GM12878 (cell line): ENCODE measurements at regions not wholly inside any gene's neighbourhood (a gene's known extent, or its start where the extent isn't known, plus 50 kb on each side); places are given as distances from the start of the nearest gene placed in this dataset.

Experiments used
- ATAC-seq: fragments of 200-7000 bp; cut with Tn5 transposase; 3 replicates; pipeline ENCODE4 v1.9.1; 2020; ENCODE audit warnings: mild to moderate bottlenecking, moderate library complexity
- BruUV-seq: library from RNA; stranded (reverse); fragments of 400-500 nt; replicated peaks from 2 replicates; lab custom pipeline; 2021; lab: Mats Ljungman, UMichigan
- CTCF ChIA-PET: fragments of 300-600 bp; sonication (Branson Sonifier 250); formaldehyde crosslinking; extraction: SDS; loops from one replicate; lab custom pipeline; 2021; ENCODE audit warnings: inconsistent platforms; lab: Yijun Ruan, JAX
- POLR2A ChIA-PET: fragments of 350-600 bp; formaldehyde crosslinking; extraction: SDS; loops from one replicate; lab custom pipeline; 2021; ENCODE audit warnings: inconsistent platforms; lab: Charles Lee
- RAD21 ChIA-PET: fragments of 300-600 bp; sonication (Branson Sonifier 250); formaldehyde crosslinking; loops from one replicate; lab custom pipeline; 2023; ENCODE audit warnings: antibody characterized with exemption; ENCODE audit not compliant: unreplicated experiment; lab: Charles Lee
- SMC1A ChIA-PET: fragments of 300-600 bp; sonication (Branson Sonifier 250); formaldehyde crosslinking; loops from one replicate; lab custom pipeline; 2023; ENCODE audit not compliant: unreplicated experiment, uncharacterized antibody; lab: Charles Lee
- DNase-seq: peaks from one replicate; pipeline ENCODE4 v3.0.0-alpha.2; 2011; ENCODE audit warnings: low read depth, low spot score
- FAIRE-seq: peaks from 3 replicates; lab custom pipeline; 2011; peaks lifted over from hg19 to GRCh38; lab: Jason Lieb, UNC
- H2AFZ ChIP-seq: 2 replicates; pipeline ENCODE4 v1.6.0; 2011; ENCODE audit warnings: low read depth, low read length, control low read depth; ENCODE audit not compliant: control insufficient read depth
- H3K27ac ChIP-seq: 2 replicates; pipeline ENCODE4 v1.5.1; 2011; ENCODE audit warnings: control low read depth; ENCODE audit not compliant: control insufficient read depth, insufficient read depth
- H3K27me3 ChIP-seq, 2 experiments: replicated peaks in 1 of 2; 2 replicates each; pipeline versions ENCODE4 v1.6.0 to v1.6.1; 2011; ENCODE audit warnings: low read length in 1 of 2; ENCODE audit not compliant: control insufficient read depth in 2 of 2, insufficient read depth in 2 of 2
- H3K36me3 ChIP-seq, 2 experiments: 2 replicates each; pipeline ENCODE4 v1.5.1; 2011; ENCODE audit warnings: low read length in 1 of 2; ENCODE audit not compliant: control insufficient read depth in 2 of 2, insufficient read depth in 2 of 2
- H3K4me1 ChIP-seq: 2 replicates; pipeline ENCODE4 v1.6.1; 2011; ENCODE audit warnings: mild to moderate bottlenecking, low read length, moderate library complexity, mixed read lengths; ENCODE audit not compliant: control insufficient read depth, insufficient read depth
- H3K4me2 ChIP-seq: 2 replicates; pipeline ENCODE4 v1.6.0; 2011; ENCODE audit warnings: control low read depth; ENCODE audit not compliant: control insufficient read depth, insufficient read depth
- H3K4me3 ChIP-seq: fragments of 200-600 bp; sonication (generic); 2 replicates; pipeline ENCODE4 v1.5.1; 2016
- H3K79me2 ChIP-seq: 2 replicates; pipeline ENCODE4 v1.6.0; 2011; ENCODE audit warnings: low read length; ENCODE audit not compliant: control insufficient read depth, insufficient read depth
- H3K9ac ChIP-seq: 2 replicates; pipeline ENCODE4 v1.8.0; 2011; ENCODE audit warnings: low read length, control low read depth, mixed read lengths; ENCODE audit not compliant: control insufficient read depth, insufficient read depth
- H3K9me3 ChIP-seq: replicated peaks from 3 replicates; pipeline ENCODE4 v1.5.1; 2011; ENCODE audit warnings: mild to moderate bottlenecking, low read length; ENCODE audit not compliant: control insufficient read depth, insufficient read depth
- H4K20me1 ChIP-seq: 2 replicates; pipeline ENCODE4 v1.6.0; 2011; ENCODE audit not compliant: control insufficient read depth, insufficient read depth
- CREB1 ChIP-seq: IDR thresholded peaks from 2 replicates; pipeline ENCODE4 v1.6.1; 2012; ENCODE audit warnings: low read depth, mild to moderate bottlenecking, inconsistent platforms
- GATAD2B ChIP-seq: fragments of 450-650 bp; conservative IDR thresholded peaks from 2 replicates; pipeline ENCODE4 v1.6.1; 2017; ENCODE audit warnings: low read depth, mild to moderate bottlenecking, moderate library complexity
- HDAC2 ChIP-seq: fragments of 200-600 bp; sonication (generic); IDR thresholded peaks from 2 replicates; pipeline ENCODE4 v1.6.1; 2017
- IKZF1 ChIP-seq: fragments of 450-650 bp; conservative IDR thresholded peaks from 2 replicates; pipeline ENCODE4 v1.6.1; 2017; ENCODE audit warnings: antibody characterized with exemption, mild to moderate bottlenecking
- JUND ChIP-seq: IDR thresholded peaks from 2 replicates; pipeline ENCODE4 v1.6.1; 2012; ENCODE audit warnings: low read depth, mild to moderate bottlenecking, low read length, improper control_type of control experiment, moderate library complexity
- MEF2A ChIP-seq: IDR thresholded peaks from 2 replicates; pipeline ENCODE4 v1.6.1; 2011; ENCODE audit warnings: low read depth, mild to moderate bottlenecking, low read length, moderate library complexity; ENCODE audit not compliant: insufficient read depth
- MTA2 ChIP-seq: fragments of 450-650 bp; IDR thresholded peaks from 2 replicates; pipeline ENCODE4 v1.6.1; 2016; ENCODE audit warnings: low read depth, mild to moderate bottlenecking, moderate library complexity
- MTA3 ChIP-seq: IDR thresholded peaks from 2 replicates; pipeline ENCODE4 v1.6.1; 2012; ENCODE audit warnings: low read length, inconsistent platforms, borderline replicate concordance
- PAX5 ChIP-seq: IDR thresholded peaks from 2 replicates; pipeline ENCODE4 v1.6.1; 2011; ENCODE audit warnings: low read depth, low read length, borderline replicate concordance
- SMAD5 ChIP-seq: IDR thresholded peaks from 2 replicates; pipeline ENCODE4 v1.6.1; 2016; ENCODE audit warnings: antibody characterized with exemption, low read depth
- SREBF2 ChIP-seq: IDR thresholded peaks from 2 replicates; pipeline ENCODE4 v1.6.1; 2012; ENCODE audit warnings: mild to moderate bottlenecking, low read length
- ZBTB40 ChIP-seq: fragments of 450-650 bp; IDR thresholded peaks from 2 replicates; pipeline ENCODE4 v1.6.1; 2016; ENCODE audit warnings: mild to moderate bottlenecking, moderate library complexity, borderline replicate concordance
- ZNF592 ChIP-seq: fragments of 450-650 bp; IDR thresholded peaks from 2 replicates; pipeline ENCODE4 v1.6.1; 2017; ENCODE audit warnings: mild to moderate bottlenecking, moderate library complexity
- WGBS: methylation state at CpG from one replicate; pipeline ENCODE4 v1.1.6; 2016; ENCODE audit warnings: low lambda C conversion rate; ENCODE audit not compliant: insufficient replicate concordance, insufficient coverage; ENCODE audit errors: missing lambda C conversion rate; 5-methylcytosine and 5-hydroxymethylcytosine counted together
- in situ Hi-C: fragments of 300-500 bp; cut with MboI; formaldehyde crosslinking; loops from 9 replicates; pipeline ENCODE4 v1.14.3; 2018; ENCODE audit warnings: mixed read lengths
- intact Hi-C: fragments of 100-400 bp; cut with micrococcal nuclease; formaldehyde crosslinking; loops from one replicate; pipeline ENCODE4 v1.14.2; 2022; ENCODE audit not compliant: unreplicated experiment

GRCh38 chr16:55047903-55048497 is 117.3 kb downstream of the IRX5 start:
- Histone ChIP-seq H3K4me2 (no peak overlapping the region), H3K9ac (no peak overlapping the region), H3K27me3 (no peaks in the 10 kb centered on the region), H3K27ac (no peak overlapping the region), H3K4me1 (no peaks in the 10 kb centered on the region), H3K36me3 (no peaks in the 10 kb centered on the region)
- DNase-seq (no peak), ATAC-seq (no peak)
- POLR2A ChIA-PET: no interaction called here
- WGBS: 24% methylated on average over 8 of the region's 8 CpGs
- no TSS peak for BruUV-seq
- in situ Hi-C loops (no loop called here), intact Hi-C loops (no loop called here)
- RAD21 ChIA-PET: no interaction called here
- TF ChIP-seq GATAD2B (no peak), MEF2A (no peak), SREBF2 (no peak), IKZF1 (no peak), ZNF592 (no peak), JUND (no peak), MTA2 (no peak), ZBTB40 (no peak), MTA3 (no peak), CREB1 (no peak), SMAD5 (no peak), PAX5 (no peak), HDAC2 (no peak)
- TF ChIP-seq, all 136 proteins: peak for 0
- H3K9me3 ChIP-seq: no peaks in the 10 kb centered on the region
- SMC1A ChIA-PET: no interaction called here
- CTCF ChIA-PET: no interaction called here
- H4K20me1 ChIP-seq: no peaks in the 10 kb centered on the region
- no peak overlapping the region for H3K4me3 ChIP-seq
- H2AFZ ChIP-seq: no peak overlapping the region
- no peaks in the 10 kb centered on the region for H3K79me2 ChIP-seq
- FAIRE-seq: no peak
